IMR-90 (cell line): ENCODE measurements at regions not wholly inside any gene's neighbourhood (a gene's known extent, or its start where the extent isn't known, plus 50 kb on each side); places are given as distances from the start of the nearest gene placed in this dataset.

ENCODE experiments used
- CTCF ChIP-seq: conservative IDR thresholded peaks from 2 replicates; pipeline ENCODE4 v1.5.1; 2012; ENCODE audit warnings: mild to moderate bottlenecking, low read depth, low read length, improper control_type of control experiment
- MXI1 ChIP-seq: IDR thresholded peaks from 2 replicates; pipeline ENCODE4 v1.6.1; 2012; ENCODE audit warnings: low read depth, mild to moderate bottlenecking, low read length, moderate library complexity, borderline replicate concordance

GRCh38 chr3:102036017-102036416 is 186.7 kb downstream of the NFKBIZ start:
- TF ChIP-seq CTCF (no peak), MXI1 (no peak)
